IMR-90 (cell line): ENCODE measurements at regions not wholly inside any gene's neighbourhood (a gene's known extent, or its start where the extent isn't known, plus 50 kb on each side); places are given as distances from the start of the nearest gene placed in this dataset.

Source experiments
- ATAC-seq: fragments of 200-7000 bp; cut with Tn5 transposase; 2 replicates; pipeline ENCODE4 v1.9.1; 2020; ENCODE audit warnings: low read depth, mild to moderate bottlenecking, moderate library complexity
- BruUV-seq: library from RNA; stranded (reverse); fragments of 400-500 nt; replicated peaks from 2 replicates; lab custom pipeline; 2021; lab: Mats Ljungman, UMichigan
- CTCF ChIA-PET: fragments of 300-600 bp; formaldehyde crosslinking; extraction: SDS; loops from one replicate; lab custom pipeline; 2021; ENCODE audit warnings: antibody characterized with exemption; lab: Yijun Ruan, JAX
- POLR2A ChIA-PET: fragments of 300-600 bp; sonication (Branson Sonifier 250); formaldehyde crosslinking; loops from one replicate; lab custom pipeline; 2022; ENCODE audit warnings: antibody characterized with exemption; ENCODE audit not compliant: unreplicated experiment; lab: Charles Lee
- DNase-seq: peaks from one replicate; pipeline ENCODE4 v3.0.0; 2013
- H2AFZ ChIP-seq: replicated peaks from 2 replicates; pipeline ENCODE3; 2013; ENCODE audit warnings: low read length, mild to moderate bottlenecking; ENCODE audit not compliant: poor library complexity
- H2AK5ac ChIP-seq: 2 replicates; pipeline ENCODE4 v1.6.1; 2013; ENCODE audit warnings: low read depth, low read length, inconsistent platforms
- H2AK9ac ChIP-seq: replicated peaks from 2 replicates; pipeline ENCODE3; 2013; ENCODE audit warnings: mild to moderate bottlenecking, low read depth, low read length, moderate library complexity; ENCODE audit not compliant: poor library complexity
- H2BK120ac ChIP-seq: 2 replicates; pipeline ENCODE4 v1.6.1; 2013; ENCODE audit warnings: low read depth, low read length, inconsistent platforms
- H2BK15ac ChIP-seq: 3 replicates; pipeline ENCODE4 v1.6.1; 2013; ENCODE audit warnings: low read depth, low read length, inconsistent platforms
- H2BK20ac ChIP-seq: 2 replicates; pipeline ENCODE4 v1.6.1; 2013; ENCODE audit warnings: low read depth, mild to moderate bottlenecking, inconsistent platforms, low read length, moderate library complexity
- H2BK5ac ChIP-seq: 2 replicates; pipeline ENCODE4 v1.6.1; 2013; ENCODE audit warnings: mild to moderate bottlenecking, low read depth, low read length, inconsistent platforms; ENCODE audit not compliant: poor library complexity, severe bottlenecking
- H3K14ac ChIP-seq: replicated peaks from 2 replicates; pipeline ENCODE4 v1.6.1; 2013; ENCODE audit warnings: low read depth, low read length, inconsistent platforms
- H3K18ac ChIP-seq: 2 replicates; pipeline ENCODE4 v1.6.1; 2013; ENCODE audit warnings: low read depth, low read length, control low read depth
- H3K23ac ChIP-seq: 2 replicates; pipeline ENCODE4 v1.6.1; 2013; ENCODE audit warnings: low read depth, low read length, inconsistent platforms
- H3K27ac ChIP-seq: 2 replicates; pipeline ENCODE4 v1.5.1; 2013; ENCODE audit warnings: mild to moderate bottlenecking, control low read depth, low read length; ENCODE audit not compliant: insufficient read depth
- H3K27me3 ChIP-seq: 2 replicates; pipeline ENCODE4 v1.6.1; 2013; ENCODE audit warnings: low read length; ENCODE audit not compliant: control insufficient read depth, insufficient read depth
- H3K36me3 ChIP-seq: 2 replicates; pipeline ENCODE4 v1.6.1; 2013; ENCODE audit warnings: low read length, mixed read lengths; ENCODE audit not compliant: control insufficient read depth, insufficient read depth
- H3K4ac ChIP-seq: 2 replicates; pipeline ENCODE4 v1.6.1; 2013; ENCODE audit warnings: low read depth, low read length, inconsistent platforms
- H3K4me1 ChIP-seq: 2 replicates; pipeline ENCODE4 v1.6.1; 2013; ENCODE audit warnings: low read length, mixed read lengths; ENCODE audit not compliant: control insufficient read depth, insufficient read depth
- H3K4me2 ChIP-seq: 2 replicates; pipeline ENCODE4 v1.6.1; 2013; ENCODE audit warnings: low read depth, mild to moderate bottlenecking, control low read depth, low read length, moderate library complexity
- H3K4me3 ChIP-seq: 2 replicates; pipeline ENCODE4 v1.5.1; 2013; ENCODE audit warnings: low read depth, mild to moderate bottlenecking, control low read depth, low read length, moderate library complexity; ENCODE audit not compliant: insufficient read depth
- H3K56ac ChIP-seq: 2 replicates; pipeline ENCODE4 v1.6.1; 2013; ENCODE audit warnings: low read length, inconsistent platforms; ENCODE audit not compliant: insufficient read depth; ENCODE audit errors: extremely low read depth
- H3K79me1 ChIP-seq, 2 experiments: 2 replicates each; pipeline ENCODE4 v1.6.1; 2013; ENCODE audit warnings: low read length in 2 of 2, inconsistent platforms in 1 of 2, low read depth in 1 of 2
- H3K9ac ChIP-seq: 2 replicates; pipeline ENCODE4 v1.6.1; 2013; ENCODE audit warnings: low read depth, low read length, control low read depth
- H3K9me1 ChIP-seq: 2 replicates; pipeline ENCODE4 v1.6.1; 2013; ENCODE audit warnings: low read length, inconsistent platforms; ENCODE audit not compliant: insufficient read depth
- H3K9me3 ChIP-seq: 2 replicates; pipeline ENCODE4 v1.6.1; 2013; ENCODE audit warnings: low read length; ENCODE audit not compliant: control insufficient read depth, insufficient read depth
- H4K20me1 ChIP-seq: 2 replicates; pipeline ENCODE4 v1.6.1; 2013; ENCODE audit warnings: low read length, inconsistent platforms; ENCODE audit not compliant: insufficient read depth
- H4K5ac ChIP-seq: 2 replicates; pipeline ENCODE4 v1.6.1; 2013; ENCODE audit warnings: mild to moderate bottlenecking, low read depth, low read length, control low read depth
- H4K8ac ChIP-seq, 2 experiments: 2 replicates each; pipeline ENCODE4 v1.6.1; 2013; ENCODE audit warnings: low read depth in 2 of 2, low read length in 2 of 2, control low read depth in 1 of 2, inconsistent platforms in 1 of 2
- H4K91ac ChIP-seq: 2 replicates; pipeline ENCODE4 v1.6.1; 2013; ENCODE audit warnings: low read depth, low read length, inconsistent platforms; ENCODE audit not compliant: insufficient read depth
- BHLHE40 ChIP-seq: fragments of 150-350 bp; IDR thresholded peaks from 2 replicates; pipeline ENCODE4 v1.6.1; 2016; ENCODE audit warnings: mild to moderate bottlenecking, low read depth, low read length
- CEBPB ChIP-seq: IDR thresholded peaks from 2 replicates; pipeline ENCODE4 v1.6.1; 2012; ENCODE audit warnings: low read depth, low read length, improper control_type of control experiment
- CHD1 ChIP-seq: IDR thresholded peaks from 2 replicates; pipeline ENCODE4 v1.6.1; 2012; ENCODE audit warnings: low read depth, low read length, improper control_type of control experiment
- CTCF ChIP-seq: conservative IDR thresholded peaks from 2 replicates; pipeline ENCODE4 v1.5.1; 2012; ENCODE audit warnings: mild to moderate bottlenecking, low read depth, low read length, improper control_type of control experiment
- FOS ChIP-seq: fragments of 150-350 bp; IDR thresholded peaks from 2 replicates; pipeline ENCODE4 v1.6.1; 2016; ENCODE audit warnings: low read depth, low read length
- MAFK ChIP-seq: IDR thresholded peaks from 2 replicates; pipeline ENCODE4 v1.6.1; 2012; ENCODE audit warnings: low read depth, low read length, improper control_type of control experiment
- MAZ ChIP-seq: IDR thresholded peaks from 2 replicates; pipeline ENCODE4 v1.6.1; 2012; ENCODE audit warnings: low read depth, mild to moderate bottlenecking, low read length, improper control_type of control experiment, moderate library complexity, borderline replicate concordance
- MXI1 ChIP-seq: IDR thresholded peaks from 2 replicates; pipeline ENCODE4 v1.6.1; 2012; ENCODE audit warnings: low read depth, mild to moderate bottlenecking, low read length, moderate library complexity, borderline replicate concordance
- NFE2L2 ChIP-seq: fragments of 150-350 bp; IDR thresholded peaks from 2 replicates; pipeline ENCODE4 v1.6.1; 2016; ENCODE audit warnings: low read depth, mild to moderate bottlenecking, low read length
- POLR2A ChIP-seq: IDR thresholded peaks from 2 replicates; pipeline ENCODE4 v1.6.1; 2012; ENCODE audit warnings: mild to moderate bottlenecking, low read depth, low read length
- RAD21 ChIP-seq: IDR thresholded peaks from 2 replicates; pipeline ENCODE4 v1.6.1; 2012; ENCODE audit warnings: low read length, improper control_type of control experiment
- RCOR1 ChIP-seq: IDR thresholded peaks from 2 replicates; pipeline ENCODE4 v1.6.1; 2012; ENCODE audit warnings: mild to moderate bottlenecking, low read length, improper control_type of control experiment; ENCODE audit not compliant: insufficient replicate concordance
- RFX5 ChIP-seq: IDR thresholded peaks from 2 replicates; pipeline ENCODE4 v1.8.0; 2012; ENCODE audit warnings: low read depth, mild to moderate bottlenecking, low read length, moderate library complexity
- SMC3 ChIP-seq: fragments of 150-350 bp; IDR thresholded peaks from 2 replicates; pipeline ENCODE4 v1.6.1; 2016; ENCODE audit warnings: low read depth, mild to moderate bottlenecking, antibody characterized with exemption, low read length, moderate library complexity
- WGBS, 2 experiments: methylation state at CpG; one replicate each; pipeline versions ENCODE4 v1.1.5 to v1.1.7; 2013; ENCODE audit warnings: missing lambda C conversion rate in 2 of 2; ENCODE audit not compliant: insufficient read length in 1 of 2; ENCODE audit errors: extremely low coverage in 2 of 2; 5-methylcytosine and 5-hydroxymethylcytosine counted together
- dilution Hi-C: fragments of 300-500 bp; cut with HindIII; formaldehyde crosslinking; loops from one replicate; pipeline ENCODE4 v1.14.3; 2018; ENCODE audit warnings: low sequenced_read_pairs; ENCODE audit not compliant: unreplicated experiment
- in situ Hi-C: fragments of 300-500 bp; cut with MboI; formaldehyde crosslinking; loops from 3 replicates; pipeline ENCODE4 v1.14.3; 2019; ENCODE audit warnings: low sequenced_read_pairs, inconsistent platforms, mixed read lengths
- intact Hi-C: fragments of 100-400 bp; cut with micrococcal nuclease; formaldehyde crosslinking; loops from 2 replicates; pipeline ENCODE4 v1.10.0; 2022
- TF ChIP-seq, protein P1 (sequence below): fragments of 150-350 bp; IDR thresholded peaks from 2 replicates; pipeline ENCODE4 v1.6.1; 2016; ENCODE audit warnings: low read depth, mild to moderate bottlenecking, low read length, moderate library complexity, borderline replicate concordance
- TF ChIP-seq, protein P2 (sequence below): fragments of 150-350 bp; IDR thresholded peaks from 2 replicates; pipeline ENCODE4 v1.6.1; 2017; ENCODE audit warnings: mild to moderate bottlenecking, antibody characterized with exemption, low read length, low read depth

- BruUV-seq, result no TSS peak
- POLR2A ChIA-PET, result no interaction called here
- Histone ChIP-seq H3K27ac (no peak overlapping the region), H3K18ac (no peak overlapping the region), H2BK120ac (no peak overlapping the region), H4K5ac (no peak overlapping the region), H3K9me1 (no peaks in the 10 kb centered on the region), H3K9ac (no peak overlapping the region), H4K91ac (no peak overlapping the region), H2BK5ac (no peak overlapping the region), H3K4me1 (no peaks in the 10 kb centered on the region), H3K23ac (no peak overlapping the region), H2AK5ac (no peak overlapping the region), H3K36me3 (no peaks in the 10 kb centered on the region), H3K4me3 (no peak overlapping the region), H3K56ac (no peak overlapping the region), H4K8ac (no peak overlapping the region), H3K9me3 (no peaks in the 10 kb centered on the region), H2AFZ (no peak overlapping the region), H2BK15ac (no peak overlapping the region), H3K14ac (no peak overlapping the region), H3K79me1 (no peaks in the 10 kb centered on the region), H3K4ac (no peak overlapping the region), H3K4me2 (no peak overlapping the region), H3K27me3 (no peaks in the 10 kb centered on the region), H2BK20ac (no peak overlapping the region), H2AK9ac (no peak overlapping the region), H4K20me1 (no peaks in the 10 kb centered on the region)
- dilution Hi-C loops, result no loop called here
- in situ Hi-C loops, result no loop called here
- CTCF ChIA-PET, result no interaction called here
- DNase-seq (no peak), ATAC-seq (no peak)
- TF ChIP-seq, protein P1, sequence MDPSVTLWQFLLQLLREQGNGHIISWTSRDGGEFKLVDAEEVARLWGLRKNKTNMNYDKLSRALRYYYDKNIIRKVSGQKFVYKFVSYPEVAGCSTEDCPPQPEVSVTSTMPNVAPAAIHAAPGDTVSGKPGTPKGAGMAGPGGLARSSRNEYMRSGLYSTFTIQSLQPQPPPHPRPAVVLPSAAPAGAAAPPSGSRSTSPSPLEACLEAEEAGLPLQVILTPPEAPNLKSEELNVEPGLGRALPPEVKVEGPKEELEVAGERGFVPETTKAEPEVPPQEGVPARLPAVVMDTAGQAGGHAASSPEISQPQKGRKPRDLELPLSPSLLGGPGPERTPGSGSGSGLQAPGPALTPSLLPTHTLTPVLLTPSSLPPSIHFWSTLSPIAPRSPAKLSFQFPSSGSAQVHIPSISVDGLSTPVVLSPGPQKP, result no peak
- TF ChIP-seq RAD21, result no peak
- TF ChIP-seq CEBPB, result no peak
- TF ChIP-seq, protein P2, sequence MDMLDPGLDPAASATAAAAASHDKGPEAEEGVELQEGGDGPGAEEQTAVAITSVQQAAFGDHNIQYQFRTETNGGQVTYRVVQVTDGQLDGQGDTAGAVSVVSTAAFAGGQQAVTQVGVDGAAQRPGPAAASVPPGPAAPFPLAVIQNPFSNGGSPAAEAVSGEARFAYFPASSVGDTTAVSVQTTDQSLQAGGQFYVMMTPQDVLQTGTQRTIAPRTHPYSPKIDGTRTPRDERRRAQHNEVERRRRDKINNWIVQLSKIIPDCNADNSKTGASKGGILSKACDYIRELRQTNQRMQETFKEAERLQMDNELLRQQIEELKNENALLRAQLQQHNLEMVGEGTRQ, result no peak
- TF ChIP-seq MAFK, result no peak
- no peak for TF ChIP-seq RFX5
- no peak for TF ChIP-seq BHLHE40
- TF ChIP-seq FOS, result no peak
- no peak for TF ChIP-seq POLR2A
- TF ChIP-seq MAZ, result no peak
- TF ChIP-seq CTCF, result no peak
- TF ChIP-seq RCOR1, result no peak
- TF ChIP-seq CHD1, result no peak
- TF ChIP-seq MXI1, result no peak
- no peak for TF ChIP-seq SMC3
- no peak for TF ChIP-seq NFE2L2
- intact Hi-C loops, result no loop called here
- no CpG with 5 or more reads among the region's 2 CpGs for WGBS, 2 experiments
Observed at GRCh38 chr16:63769211-63769610, 1352.7 kb downstream of the CDH11 start.
